VCaP (cell line): ENCODE measurements at regions not wholly inside any gene's neighbourhood (a gene's known extent, or its start where the extent isn't known, plus 50 kb on each side); places are given as distances from the start of the nearest gene placed in this dataset.

Source experiments
- H3K27ac ChIP-seq: fragments of 450-650 bp; 2 replicates; pipeline ENCODE4 v1.5.1; 2017
- TF ChIP-seq, protein P1 (sequence below): fragments of 450-650 bp; conservative IDR thresholded peaks from 2 replicates; pipeline ENCODE4 v1.5.1; 2017; ENCODE audit warnings: mild to moderate bottlenecking, moderate library complexity

GRCh38 chr15:93420477-93420876 lies 331.5 kb upstream of the RGMA start:
- TF ChIP-seq, protein P1, sequence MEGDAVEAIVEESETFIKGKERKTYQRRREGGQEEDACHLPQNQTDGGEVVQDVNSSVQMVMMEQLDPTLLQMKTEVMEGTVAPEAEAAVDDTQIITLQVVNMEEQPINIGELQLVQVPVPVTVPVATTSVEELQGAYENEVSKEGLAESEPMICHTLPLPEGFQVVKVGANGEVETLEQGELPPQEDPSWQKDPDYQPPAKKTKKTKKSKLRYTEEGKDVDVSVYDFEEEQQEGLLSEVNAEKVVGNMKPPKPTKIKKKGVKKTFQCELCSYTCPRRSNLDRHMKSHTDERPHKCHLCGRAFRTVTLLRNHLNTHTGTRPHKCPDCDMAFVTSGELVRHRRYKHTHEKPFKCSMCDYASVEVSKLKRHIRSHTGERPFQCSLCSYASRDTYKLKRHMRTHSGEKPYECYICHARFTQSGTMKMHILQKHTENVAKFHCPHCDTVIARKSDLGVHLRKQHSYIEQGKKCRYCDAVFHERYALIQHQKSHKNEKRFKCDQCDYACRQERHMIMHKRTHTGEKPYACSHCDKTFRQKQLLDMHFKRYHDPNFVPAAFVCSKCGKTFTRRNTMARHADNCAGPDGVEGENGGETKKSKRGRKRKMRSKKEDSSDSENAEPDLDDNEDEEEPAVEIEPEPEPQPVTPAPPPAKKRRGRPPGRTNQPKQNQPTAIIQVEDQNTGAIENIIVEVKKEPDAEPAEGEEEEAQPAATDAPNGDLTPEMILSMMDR, result no peak
- no peak overlapping the region for H3K27ac ChIP-seq

DNA sequence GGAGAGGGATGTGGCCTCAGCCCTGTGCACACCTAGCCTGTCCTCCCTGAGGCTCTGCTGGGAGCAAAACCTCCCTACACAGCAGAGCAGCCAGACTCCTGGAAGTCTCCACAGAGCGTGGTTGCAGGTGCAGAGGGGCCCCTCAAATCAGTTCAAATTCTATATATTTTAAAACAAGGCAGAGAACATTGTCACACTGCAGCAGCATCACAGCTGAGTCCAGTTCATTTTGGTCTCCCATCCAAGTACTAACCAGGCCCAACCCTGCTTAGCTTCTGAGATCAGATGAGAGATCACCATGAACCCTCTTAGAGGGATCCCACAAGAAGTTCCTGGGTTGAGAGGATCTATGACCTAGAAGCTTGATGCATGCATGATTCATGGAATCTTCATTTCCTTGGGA lies 331.0 kb upstream of the RGMA start:
- H3K27ac ChIP-seq, result no peak overlapping the region
- TF ChIP-seq, protein P1, result no peak

DNA sequence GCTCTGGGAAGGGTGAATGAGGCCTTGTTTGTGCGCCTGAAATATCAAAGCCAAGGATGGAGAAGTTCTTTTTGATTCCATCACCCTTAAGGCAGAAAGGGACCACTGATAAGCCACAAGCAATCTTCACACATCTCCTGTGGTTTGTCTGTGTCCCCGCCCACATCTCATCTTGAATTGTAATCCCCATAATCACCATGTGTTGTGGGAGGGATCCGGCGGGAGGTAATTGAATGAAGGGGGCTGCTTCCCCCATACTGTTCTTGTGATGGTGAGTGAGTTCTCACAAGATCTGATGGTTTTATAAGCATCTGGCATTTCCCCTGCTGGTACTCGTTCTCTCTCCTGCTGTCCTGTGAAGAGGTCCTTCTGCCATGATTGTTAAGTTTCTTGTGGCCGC lies 329.6 kb upstream of the RGMA start:
- TF ChIP-seq, protein P1, result no peak
- H3K27ac ChIP-seq, result no peak overlapping the region

DNA sequence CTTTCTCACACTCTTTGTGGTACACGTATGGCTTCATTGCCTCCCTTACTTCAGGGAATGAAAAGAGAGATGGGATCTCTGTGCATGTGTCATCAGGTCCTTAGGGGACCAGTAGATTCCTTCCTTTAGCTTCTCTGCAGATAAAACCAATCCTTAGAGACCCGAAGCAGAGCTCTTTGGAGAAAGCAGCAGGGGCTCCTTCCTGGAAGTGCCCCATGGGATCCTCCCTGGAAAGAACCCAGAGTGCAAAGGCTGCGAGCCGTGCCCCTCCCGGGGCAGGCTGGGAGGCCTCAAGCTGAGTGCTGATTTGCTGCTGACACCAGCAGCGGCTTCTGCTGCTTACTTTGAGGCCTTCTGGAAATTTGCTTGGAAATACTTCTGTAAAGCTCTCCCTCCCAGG lies 328.6 kb upstream of the RGMA start:
- TF ChIP-seq, protein P1, result no peak
- H3K27ac ChIP-seq, result no peak overlapping the region

DNA sequence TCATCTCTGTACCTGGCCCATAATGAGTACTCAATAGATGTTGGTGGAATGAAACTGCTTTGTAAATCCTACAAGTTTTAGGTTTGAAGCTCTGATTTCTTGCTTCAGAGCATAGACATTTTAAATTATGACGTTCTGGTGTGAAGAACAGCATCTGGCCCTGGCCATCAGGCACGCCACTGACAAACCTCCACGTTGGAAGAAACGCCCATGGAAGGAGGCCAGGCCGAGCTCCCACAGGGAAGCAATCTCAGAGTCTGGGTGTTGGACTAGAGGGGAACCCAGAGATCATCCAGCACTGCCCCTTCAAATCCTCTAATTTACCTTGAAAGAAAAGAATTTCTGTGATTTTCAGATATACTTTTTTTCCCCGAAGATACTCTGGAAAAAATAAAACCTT lies 328.1 kb upstream of the RGMA start:
- TF ChIP-seq, protein P1, result no peak
- H3K27ac ChIP-seq, result no peak overlapping the region

- TF ChIP-seq, protein P1, result no peak
- no peak overlapping the region for H3K27ac ChIP-seq
Observed at GRCh38 chr15:93415576-93415975, 326.6 kb upstream of the RGMA start.

DNA sequence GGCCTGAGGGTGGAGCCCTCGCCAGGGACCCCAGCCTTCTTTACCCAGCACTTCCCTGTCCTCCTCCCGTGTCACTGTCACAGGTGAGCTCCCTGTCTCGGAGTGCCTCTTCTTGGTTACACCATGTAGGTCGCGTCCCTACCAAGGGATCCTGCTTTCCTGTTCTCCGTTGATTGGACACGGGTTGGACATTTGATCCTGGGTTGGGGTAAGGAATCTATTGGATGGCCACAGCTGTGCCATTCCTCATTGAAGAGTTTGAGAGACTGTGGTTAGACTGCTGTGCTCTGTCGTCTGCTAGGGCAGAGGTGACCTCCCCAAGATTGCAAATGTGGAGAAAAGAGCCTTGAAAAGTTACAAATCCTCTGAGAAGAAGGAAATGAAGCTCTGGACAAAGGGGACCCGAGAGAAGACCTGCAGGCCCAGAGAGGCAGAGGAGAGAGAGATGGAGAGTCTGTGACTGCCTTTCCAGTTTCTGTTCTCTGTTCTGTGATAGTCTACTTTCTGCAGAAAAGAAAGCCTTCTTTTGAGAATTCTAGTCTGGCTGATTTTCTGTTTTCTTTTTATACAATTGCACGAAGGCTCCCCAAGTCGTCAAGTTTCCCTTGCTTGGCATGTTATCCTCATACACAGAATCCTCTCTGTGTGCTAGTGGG lies 325.7 kb upstream of the RGMA start:
- no peak overlapping the region for H3K27ac ChIP-seq
- TF ChIP-seq, protein P1, result no peak
